Activated CD4-positive, alpha-beta memory T cell treated with anti-CD3 and anti-CD28 coated beads for 36 hours (primary cell): ENCODE measurements at regions not wholly inside any gene's neighbourhood (a gene's known extent, or its start where the extent isn't known, plus 50 kb on each side); places are given as distances from the start of the nearest gene placed in this dataset. TPM values are rescaled to one million over a fixed set of nuclear protein-coding genes. Genes with fewer than 3 reads are reported as not detected.

Experiments
- CTCF ChIA-PET: fragments of 350-600 bp; sonication (Branson Sonifier 250); formaldehyde crosslinking; loops from one replicate; lab custom pipeline; 2021; ENCODE audit warnings: antibody characterized with exemption, inconsistent platforms; lab: Charles Lee
- POLR2A ChIA-PET: fragments of 350-600 bp; sonication (Branson Sonifier 250); formaldehyde crosslinking; loops from one replicate; lab custom pipeline; 2021; ENCODE audit warnings: antibody characterized with exemption; lab: Charles Lee
- DNase-seq: peaks from one replicate; pipeline ENCODE4 v3.0.0-alpha.2; 2020
- H3K27ac Mint-ChIP-seq: one replicate; pipeline ENCODE4 v1.8.0; 2021; ENCODE audit warnings: mixed read lengths
- H3K27me3 Mint-ChIP-seq: one replicate; pipeline ENCODE4 v1.8.0; 2021; ENCODE audit warnings: mixed read lengths
- H3K36me3 Mint-ChIP-seq: one replicate; pipeline ENCODE4 v1.8.0; 2021; ENCODE audit warnings: mixed read lengths
- H3K4me1 Mint-ChIP-seq: one replicate; pipeline ENCODE4 v1.8.0; 2021; ENCODE audit warnings: low read depth, mixed read lengths
- H3K4me3 Mint-ChIP-seq: one replicate; pipeline ENCODE4 v1.8.0; 2021; ENCODE audit warnings: mild to moderate bottlenecking, mixed read lengths
- H3K9me3 Mint-ChIP-seq: one replicate; pipeline ENCODE4 v1.8.0; 2021; ENCODE audit warnings: mixed read lengths
- intact Hi-C: fragments of 100-400 bp; cut with micrococcal nuclease; formaldehyde crosslinking; loops from one replicate; pipeline ENCODE4 v1.15.1; 2023
- microRNA-seq: library from miRNA; unstranded; fragments of <30 nt; microRNA quantifications from one replicate; pipeline ENCODE4 v1.2.0, GENCODE V29; 2022; ENCODE audit warnings: borderline number of aligned reads, borderline microRNAs expressed, borderline replicate concordance

DNA sequence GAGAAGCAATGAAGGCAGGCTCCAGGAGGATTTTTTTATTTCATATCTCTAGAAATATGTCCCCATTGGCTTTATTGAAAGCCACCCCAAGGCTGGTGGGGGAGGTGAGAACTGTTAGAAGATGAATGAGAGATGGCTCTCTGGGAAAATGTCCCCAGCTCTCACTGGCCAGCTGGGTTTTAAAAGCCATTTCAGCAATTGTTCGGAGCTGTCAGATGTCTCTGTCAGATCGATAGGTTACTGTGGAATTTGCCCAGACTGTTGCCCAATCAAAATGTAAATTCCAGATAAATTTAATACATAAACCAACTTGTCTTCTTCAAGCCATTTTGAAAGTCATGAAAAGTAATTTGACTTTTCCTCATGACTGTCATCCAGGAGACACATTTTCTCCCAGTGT is 67.0 kb upstream of the BRINP1 start:
- Mint-ChIP-seq H3K27ac (no peak overlapping the region), H3K27me3 (no peaks in the 10 kb centered on the region), H3K4me3 (no peak overlapping the region), H3K36me3 (no peaks in the 10 kb centered on the region), H3K9me3 (no peaks in the 10 kb centered on the region), H3K4me1 (no peaks in the 10 kb centered on the region)
- CTCF ChIA-PET: no interaction called here
- DNase-seq: no peak
- POLR2A ChIA-PET: no interaction called here
- intact Hi-C loops: no loop called here

- DNase-seq: no peak
- Mint-ChIP-seq H3K27me3 (no peaks in the 10 kb centered on the region), H3K4me3 (no peak overlapping the region), H3K27ac (no peak overlapping the region), H3K36me3 (no peaks in the 10 kb centered on the region), H3K4me1 (no peaks in the 10 kb centered on the region), H3K9me3 (no peaks in the 10 kb centered on the region)
- ChIA-PET CTCF (no interaction called here), POLR2A (no interaction called here)
- intact Hi-C loops: no loop called here
These were observed 65.8 kb upstream of the BRINP1 start for GRCh38 chr9:119435076-119435475.

- no peaks in the 10 kb centered on the region for H3K4me1 Mint-ChIP-seq
- no peak for DNase-seq
- no peak overlapping the region for H3K4me3 Mint-ChIP-seq
- CTCF ChIA-PET: no interaction called here
- H3K27me3 Mint-ChIP-seq: no peaks in the 10 kb centered on the region
- H3K36me3 Mint-ChIP-seq: no peaks in the 10 kb centered on the region
- H3K9me3 Mint-ChIP-seq: peaks cover under 1% of the 10 kb centered on the region
- intact Hi-C loops: no loop called here
- no peak overlapping the region for H3K27ac Mint-ChIP-seq
- POLR2A ChIA-PET: no interaction called here
These were observed 63.2 kb upstream of the BRINP1 start for GRCh38 chr9:119432428-119432827.

GRCh38 chr9:119429302-119429701 is 60.1 kb upstream of the BRINP1 start:
- no peaks in the 10 kb centered on the region for H3K36me3 Mint-ChIP-seq

DNA sequence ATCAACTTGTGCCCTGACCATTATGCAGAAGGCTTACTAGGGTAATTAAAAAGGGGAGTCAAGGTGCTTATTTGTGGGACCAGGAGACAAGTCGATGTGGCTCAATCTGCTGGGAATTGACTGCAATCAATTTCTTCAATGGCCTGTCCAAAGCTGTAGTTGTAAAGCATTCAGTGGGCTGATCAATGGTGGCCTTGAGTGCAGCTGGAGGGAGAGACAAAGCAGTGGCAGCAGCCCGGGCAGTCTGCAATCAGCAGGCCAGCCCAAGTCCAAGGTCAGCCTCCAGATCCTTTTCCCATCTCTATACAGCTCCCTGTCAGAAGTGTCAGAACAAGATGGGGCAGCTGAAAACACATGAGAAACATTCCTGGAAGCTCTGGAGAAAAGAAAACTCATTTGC is 51.0 kb upstream of the BRINP1 start:
- CTCF ChIA-PET: interaction anchor here (0.6 kb wide), 1 partner anchor 135 kb away, joined by 3 read pairs; no protein-coding TSS in a partner anchor
- no peak for DNase-seq
- Mint-ChIP-seq H3K4me1 (no peaks in the 10 kb centered on the region), H3K27me3 (no peaks in the 10 kb centered on the region), H3K9me3 (no peaks in the 10 kb centered on the region), H3K36me3 (no peaks in the 10 kb centered on the region), H3K4me3 (no peak overlapping the region), H3K27ac (no peak overlapping the region)
- POLR2A ChIA-PET: no interaction called here
- intact Hi-C loops: no loop called here

More at GRCh38 chr9:119429302-119429701, 60.1 kb upstream of the BRINP1 start:
- ChIA-PET POLR2A (no interaction called here), CTCF (no interaction called here)
- intact Hi-C loops: no loop called here
- Mint-ChIP-seq H3K27ac (no peak overlapping the region), H3K4me1 (no peaks in the 10 kb centered on the region), H3K9me3 (peaks cover 4% of the 10 kb centered on the region), H3K4me3 (no peak overlapping the region), H3K27me3 (no peaks in the 10 kb centered on the region)
- DNase-seq: no peak

Small RNA genes in the stretch of these regions (microRNA-seq; reads per million reads assigned to microRNA genes)
- gene MIR147A: not detected
